ENCODE measurements at regions not wholly inside any gene's neighbourhood (a gene's known extent, or its start where the extent isn't known, plus 50 kb on each side); places are given as distances from the start of the nearest gene placed in this dataset.

DNA sequence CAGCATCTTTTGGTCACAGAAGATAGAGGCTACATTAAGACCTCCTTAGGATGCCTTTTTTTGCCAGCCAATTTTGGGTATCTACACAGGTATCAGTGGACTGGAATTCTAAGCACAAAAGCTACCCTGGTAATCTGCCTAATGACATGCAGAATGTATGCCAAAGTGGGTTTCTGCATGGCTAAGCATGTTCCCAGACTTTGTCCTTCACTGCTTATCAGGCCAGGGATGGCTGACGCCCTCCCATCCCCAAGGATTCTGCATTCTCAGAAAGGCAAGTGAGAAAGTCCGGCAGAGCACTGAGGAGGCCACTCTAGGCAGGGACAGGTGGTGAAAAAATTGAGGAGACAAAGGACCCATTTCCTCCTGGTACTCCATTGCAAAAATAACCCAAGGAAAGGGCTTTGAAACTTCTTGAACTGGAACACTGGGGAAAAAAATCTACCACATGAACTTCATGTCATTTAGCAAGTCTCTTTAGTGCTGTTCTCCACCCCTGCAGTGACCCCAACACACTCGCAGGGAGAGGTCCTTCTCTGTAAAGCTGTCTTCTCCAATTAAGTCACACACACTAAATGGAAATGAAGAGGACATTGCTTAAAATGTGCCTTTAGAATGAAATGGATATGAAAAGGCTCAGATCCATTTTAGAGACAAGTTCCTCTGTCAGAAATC lies 91.7 kb upstream of the MAX start:
- POLR2A ChIA-PET: no interaction called here
- no peaks in the 10 kb centered on the region for H3K4me1 Mint-ChIP-seq
- ATAC-seq (ENCODE audit: low read depth) (no peak), DNase-seq (no peak)
- H3K27me3 Mint-ChIP-seq: peaks cover 11% of the 10 kb centered on the region
- peaks cover 2% of the 10 kb centered on the region for H3K36me3 Mint-ChIP-seq
- no peak overlapping the region for H3K27ac Mint-ChIP-seq
- no peak overlapping the region for H3K4me3 Mint-ChIP-seq
- H3K9me3 Mint-ChIP-seq: peaks cover 8% of the 10 kb centered on the region

DNA sequence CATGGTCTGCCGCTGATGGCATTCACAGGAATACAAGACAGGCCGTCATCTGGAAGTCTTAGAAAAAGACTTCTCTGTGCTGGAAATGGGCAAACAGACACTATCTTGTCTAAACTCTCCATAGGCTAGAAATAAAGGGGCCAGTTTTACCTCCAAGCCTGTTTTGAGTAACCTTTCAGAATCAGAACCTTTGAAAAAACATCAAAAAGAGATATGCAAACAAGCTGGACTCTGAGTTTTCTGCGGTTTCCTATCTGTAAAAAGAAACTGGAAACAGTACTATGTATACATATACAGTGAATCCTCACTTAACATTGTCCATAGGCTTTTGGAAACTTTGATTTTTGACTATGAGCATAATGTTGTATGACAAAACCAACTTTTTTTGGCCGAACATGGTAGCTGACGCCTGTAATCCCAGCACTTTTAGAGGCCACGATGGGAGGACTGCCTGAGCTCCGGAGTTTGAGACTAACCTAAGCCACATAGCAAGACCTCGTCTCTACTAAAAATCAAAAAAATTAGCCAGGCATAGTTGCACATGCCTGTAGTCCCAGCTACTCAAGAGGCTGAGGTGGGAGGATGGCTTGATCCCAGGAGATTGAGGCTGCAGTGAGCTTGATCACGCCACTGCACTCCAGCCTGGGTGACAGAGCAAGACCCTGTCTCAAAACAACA lies 92.9 kb upstream of the MAX start:
- Mint-ChIP-seq H3K9me3 (peaks cover 8% of the 10 kb centered on the region), H3K4me1 (no peaks in the 10 kb centered on the region), H3K36me3 (peaks cover 2% of the 10 kb centered on the region), H3K27ac (no peak overlapping the region), H3K27me3 (peaks cover 11% of the 10 kb centered on the region), H3K4me3 (no peak overlapping the region)
- POLR2A ChIA-PET: no interaction called here
- ATAC-seq (ENCODE audit: low read depth) (no peak), DNase-seq (no peak)

GRCh38 chr14:65198346-65198745 lies 96.0 kb upstream of the MAX start:
- peaks cover 2% of the 10 kb centered on the region for H3K9me3 Mint-ChIP-seq
- H3K4me1 Mint-ChIP-seq: no peaks in the 10 kb centered on the region
- H3K4me3 Mint-ChIP-seq: no peak overlapping the region
- DNase-seq: no peak
- H3K36me3 Mint-ChIP-seq: peaks cover 1% of the 10 kb centered on the region
- POLR2A ChIA-PET: no interaction called here
- H3K27me3 Mint-ChIP-seq: peaks cover 5% of the 10 kb centered on the region
- ATAC-seq (ENCODE audit: low read depth): no peak
- no peak overlapping the region for H3K27ac Mint-ChIP-seq

- peaks cover 11% of the 10 kb centered on the region for H3K4me1 Mint-ChIP-seq
- H3K27ac Mint-ChIP-seq: no peak overlapping the region
- no peak for ATAC-seq (ENCODE audit: low read depth)
- H3K27me3 Mint-ChIP-seq: peaks cover 2% of the 10 kb centered on the region
- POLR2A ChIA-PET: interaction anchor here (0.6 kb wide), 1 partner anchor 310 kb away, joined by 3 read pairs; no protein-coding TSS in a partner anchor
- DNase-seq: no peak
- H3K36me3 Mint-ChIP-seq: peaks cover 1% of the 10 kb centered on the region
- H3K9me3 Mint-ChIP-seq: peaks cover 2% of the 10 kb centered on the region
- no peak overlapping the region for H3K4me3 Mint-ChIP-seq
These were observed 98.1 kb upstream of the MAX start for GRCh38 chr14:65200454-65200853.

- Mint-ChIP-seq H3K9me3 (peaks cover 2% of the 10 kb centered on the region), H3K4me1 (peaks cover 35% of the 10 kb centered on the region), H3K36me3 (peaks cover 4% of the 10 kb centered on the region), H3K4me3 (no peak overlapping the region), H3K27ac (no peak overlapping the region), H3K27me3 (no peaks in the 10 kb centered on the region)
- DNase-seq (no peak), ATAC-seq (ENCODE audit: low read depth) (no peak)
- POLR2A ChIA-PET: no interaction called here
These were observed 101.3 kb upstream of the MAX start for GRCh38 chr14:65203574-65203973.

DNA sequence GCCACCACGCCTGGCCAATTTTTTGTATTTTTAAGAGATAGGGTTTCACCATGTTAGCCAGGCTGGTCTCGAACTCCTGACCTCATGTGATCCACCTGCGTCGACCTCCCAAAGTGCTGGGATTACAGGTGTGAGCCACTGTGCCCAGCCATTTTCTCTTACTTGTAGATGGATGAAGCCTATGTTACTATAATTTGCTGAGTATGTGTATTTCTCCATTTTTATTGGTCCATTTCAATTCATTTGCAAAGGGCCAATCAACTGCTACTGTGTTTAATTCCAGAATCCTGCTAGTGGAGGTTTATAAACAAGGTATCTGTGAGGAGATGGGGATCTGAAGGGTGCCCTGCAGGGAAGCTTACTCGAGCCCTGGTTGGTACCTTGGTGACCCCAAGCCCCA lies 101.7 kb upstream of the MAX start:
- Mint-ChIP-seq H3K4me1 (peaks cover 39% of the 10 kb centered on the region), H3K27me3 (no peaks in the 10 kb centered on the region)
- ATAC-seq (ENCODE audit: low read depth): no peak

GRCh38 chr14:65206078-65206447 lies 103.7 kb upstream of the MAX start:
- POLR2A ChIA-PET: interaction anchor here (0.6 to 1.6 kb wide), 3 partner anchors 81 to 888 kb away, joined by 3 to 5 read pairs (median 3); no protein-coding TSS in a partner anchor
- Mint-ChIP-seq H3K27me3 (no peaks in the 10 kb centered on the region), H3K9me3 (peaks cover 2% of the 10 kb centered on the region), H3K4me3 (peak overlapping the region; percentile 58), H3K36me3 (peaks cover 4% of the 10 kb centered on the region), H3K27ac (peak overlapping the region; percentile 87), H3K4me1 (peaks cover 52% of the 10 kb centered on the region)
- no peak for DNase-seq
- no peak for ATAC-seq (ENCODE audit: low read depth)

More for the DNA sequence above, 101.7 kb upstream of the MAX start:
- POLR2A ChIA-PET: no interaction called here
- DNase-seq: no peak
- H3K4me3 Mint-ChIP-seq: no peak overlapping the region
- no peak overlapping the region for H3K27ac Mint-ChIP-seq
- H3K9me3 Mint-ChIP-seq: peaks cover 2% of the 10 kb centered on the region
- H3K36me3 Mint-ChIP-seq: peaks cover 4% of the 10 kb centered on the region

- peak overlapping the region; percentile 58 for H3K4me3 Mint-ChIP-seq
- no peak for DNase-seq
- H3K36me3 Mint-ChIP-seq: peaks cover 4% of the 10 kb centered on the region
- POLR2A ChIA-PET: interaction anchor here (0.7 to 1.6 kb wide), 2 partner anchors 80 to 940 kb away, joined by 3 to 5 read pairs; no protein-coding TSS in a partner anchor
- peak; percentile 34 for ATAC-seq (ENCODE audit: low read depth)
- peaks cover 2% of the 10 kb centered on the region for H3K9me3 Mint-ChIP-seq
- peak overlapping the region; percentile 87 for H3K27ac Mint-ChIP-seq
- no peaks in the 10 kb centered on the region for H3K27me3 Mint-ChIP-seq
- H3K4me1 Mint-ChIP-seq: peaks cover 56% of the 10 kb centered on the region
These were observed 104.3 kb upstream of the MAX start for GRCh38 chr14:65206448-65207096.

- no peak for ATAC-seq (ENCODE audit: low read depth)
- no peak for DNase-seq
- Mint-ChIP-seq H3K36me3 (peaks cover 2% of the 10 kb centered on the region), H3K4me3 (peak overlapping the region; percentile 70), H3K4me1 (peaks cover 63% of the 10 kb centered on the region), H3K9me3 (no peaks in the 10 kb centered on the region), H3K27me3 (no peaks in the 10 kb centered on the region), H3K27ac (peak overlapping the region; percentile 91)
- POLR2A ChIA-PET: interaction anchor here (0.6 to 1.3 kb wide), 7 partner anchors 16 to 109 kb away, joined by 3 to 5 read pairs (median 4); no protein-coding TSS in a partner anchor
These were observed 106.2 kb upstream of the MAX start for GRCh38 chr14:65208548-65208947.

DNA sequence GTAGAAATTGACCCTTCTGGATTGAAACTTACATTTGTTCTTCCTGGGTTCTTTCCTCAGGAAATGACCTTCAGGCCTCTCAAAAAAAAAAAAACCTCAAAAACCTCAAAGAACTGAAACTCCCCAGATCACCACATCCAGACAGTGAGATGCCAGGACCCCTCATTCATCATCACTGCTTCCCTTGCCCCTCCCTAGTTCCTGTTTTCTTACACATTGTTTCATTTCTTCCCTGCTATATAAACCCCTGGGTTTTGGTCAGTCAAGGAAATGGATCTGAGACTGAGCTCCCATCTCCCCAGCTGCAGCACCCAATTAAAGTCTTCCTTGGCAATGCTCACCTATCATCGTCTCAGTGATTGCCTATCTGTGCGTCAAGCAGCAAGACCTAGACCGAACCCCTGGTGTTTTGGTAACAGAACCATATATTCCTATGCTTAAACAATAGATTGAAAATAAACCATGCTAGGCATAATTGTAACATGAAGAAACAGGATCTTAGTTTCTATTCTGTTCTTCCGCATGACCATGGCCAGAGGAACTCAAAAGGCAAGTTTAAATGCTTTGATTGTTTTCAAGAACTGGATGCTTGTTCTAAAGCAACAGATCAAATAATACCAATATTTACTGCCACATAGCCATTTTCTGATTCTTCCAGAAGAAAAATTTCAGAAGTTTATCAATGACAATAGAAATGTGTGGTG lies 108.0 kb upstream of the MAX start:
- peaks cover 2% of the 10 kb centered on the region for H3K36me3 Mint-ChIP-seq
- H3K9me3 Mint-ChIP-seq: no peaks in the 10 kb centered on the region
- H3K4me3 Mint-ChIP-seq: peak overlapping the region; percentile 68
- peak overlapping the region; percentile 85 for H3K27ac Mint-ChIP-seq
- no peaks in the 10 kb centered on the region for H3K27me3 Mint-ChIP-seq
- ATAC-seq (ENCODE audit: low read depth) (peak; percentile 27), DNase-seq (no peak)
- peaks cover 53% of the 10 kb centered on the region for H3K4me1 Mint-ChIP-seq
- POLR2A ChIA-PET: interaction anchor here (0.6 to 1.5 kb wide), 2 partner anchors 15 to 77 kb away, joined by 3 to 4 read pairs; no protein-coding TSS in a partner anchor

- H3K4me1 Mint-ChIP-seq: peaks cover 48% of the 10 kb centered on the region
These were observed 108.5 kb upstream of the MAX start for GRCh38 chr14:65210822-65211182.

DNA sequence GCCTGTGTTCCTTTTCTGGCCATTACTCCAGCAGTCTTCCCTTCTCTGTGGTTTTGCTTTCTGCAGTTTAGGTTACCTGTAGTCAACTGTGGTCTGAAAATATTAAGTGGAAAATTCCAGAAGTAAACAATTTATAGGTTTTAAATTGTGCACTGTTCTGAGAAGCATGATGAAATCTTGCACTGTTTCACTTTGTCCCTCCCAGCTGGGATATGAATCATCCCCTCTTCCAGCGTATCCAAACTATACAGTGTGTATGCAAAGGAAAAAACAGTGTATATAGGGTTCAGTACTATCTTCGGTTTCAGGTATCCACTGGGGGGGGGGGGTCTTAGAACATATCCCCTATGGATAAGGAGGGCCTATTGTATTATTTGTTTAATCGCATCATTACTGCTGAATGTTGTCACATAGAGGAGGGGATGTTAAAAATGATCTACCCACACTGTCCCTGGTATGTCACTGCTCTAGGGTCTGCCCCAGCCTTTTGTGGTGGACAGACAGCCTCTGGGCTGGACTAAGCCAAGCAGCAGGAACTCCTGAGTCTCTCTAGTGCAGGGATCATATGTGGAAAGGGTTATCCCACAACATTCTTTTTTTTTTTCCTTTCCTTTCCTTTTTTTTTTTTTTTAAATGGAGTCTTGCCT lies 109.1 kb upstream of the MAX start:
- Mint-ChIP-seq H3K4me1 (peaks cover 42% of the 10 kb centered on the region), H3K4me3 (peak overlapping the region; percentile 67), H3K27me3 (no peaks in the 10 kb centered on the region), H3K27ac (peak overlapping the region; percentile 89), H3K9me3 (no peaks in the 10 kb centered on the region), H3K36me3 (peaks cover 2% of the 10 kb centered on the region)
- POLR2A ChIA-PET: interaction anchor here (0.9 to 1.5 kb wide), 2 partner anchors 72 to 76 kb away, joined by 3 to 4 read pairs; no protein-coding TSS in a partner anchor
- no peak for ATAC-seq (ENCODE audit: low read depth)
- no peak for DNase-seq

More at GRCh38 chr14:65210822-65211182, 108.5 kb upstream of the MAX start:
- Mint-ChIP-seq H3K9me3 (no peaks in the 10 kb centered on the region), H3K27ac (peak overlapping the region; percentile 85), H3K4me3 (peak overlapping the region; percentile 68), H3K27me3 (no peaks in the 10 kb centered on the region), H3K36me3 (peaks cover 2% of the 10 kb centered on the region)
- POLR2A ChIA-PET: interaction anchor here (0.6 to 1.5 kb wide), 2 partner anchors 15 to 77 kb away, joined by 3 to 4 read pairs; no protein-coding TSS in a partner anchor
- ATAC-seq (ENCODE audit: low read depth) (no peak), DNase-seq (no peak)

All from activated naive CD8-positive, alpha-beta T cell treated with anti-CD3 and anti-CD28 coated beads, Interleukin-2, amount 10 ng/mL, durations not matched to agents 7 days and 5 days (primary cell).